ENCODE measurements at regions not wholly inside any gene's neighbourhood (a gene's known extent, or its start where the extent isn't known, plus 50 kb on each side); places are given as distances from the start of the nearest gene placed in this dataset.

- 48 to 56% methylated on average over 4 of the region's 4 CpGs for WGBS, 2 donors
- intact Hi-C loops (cut with DNase I), result no loop called here
- Histone ChIP-seq H3K36me3 (no peaks in the 10 kb centered on the region), H3K27ac (no peak overlapping the region), H3K4me1 (no peaks in the 10 kb centered on the region), H3K9me3 (no peaks in the 10 kb centered on the region), H3K27me3 (no peaks in the 10 kb centered on the region), H3K4me3 (no peak overlapping the region)
- no peak for TF ChIP-seq CTCF (IDR thresholded peaks at IDR 0.05)
- DNase-seq (no peak), ATAC-seq (no peak)
Measured at GRCh38 chr3:81955878-81956277, 194.4 kb upstream of the GBE1 start.

- DNase-seq (no peak), ATAC-seq (no peak)
- H3K4me3 ChIP-seq, result no peak overlapping the region
- intact Hi-C loops (cut with DNase I), result no loop called here
- no peaks in the 10 kb centered on the region for H3K27me3 ChIP-seq
- H3K36me3 ChIP-seq, result no peaks in the 10 kb centered on the region
- 97 to 98% methylated on average over 5 of the region's 5 CpGs for WGBS, 2 donors
- no peaks in the 10 kb centered on the region for H3K9me3 ChIP-seq
- no peak overlapping the region for H3K27ac ChIP-seq
- no peaks in the 10 kb centered on the region for H3K4me1 ChIP-seq
- TF ChIP-seq CTCF (IDR thresholded peaks at IDR 0.05), result no peak
Measured at GRCh38 chr3:81953111-81953510, 191.7 kb upstream of the GBE1 start.

- Histone ChIP-seq H3K36me3 (no peaks in the 10 kb centered on the region), H3K9me3 (no peaks in the 10 kb centered on the region), H3K4me1 (no peaks in the 10 kb centered on the region), H3K27ac (no peak overlapping the region), H3K27me3 (no peaks in the 10 kb centered on the region), H3K4me3 (no peak overlapping the region)
- ATAC-seq (no peak), DNase-seq (no peak)
- 82 to 85% methylated on average over 3 of the region's 3 CpGs for WGBS, 2 donors
- no peak for TF ChIP-seq CTCF (IDR thresholded peaks at IDR 0.05)
- intact Hi-C loops (cut with DNase I), result no loop called here
Measured at GRCh38 chr3:81952141-81952540, 190.7 kb upstream of the GBE1 start.

GRCh38 chr3:81951636-81952035 is 190.2 kb upstream of the GBE1 start:
- no peak for TF ChIP-seq CTCF (IDR thresholded peaks at IDR 0.05)
- H3K27me3 ChIP-seq, result no peaks in the 10 kb centered on the region
- no peaks in the 10 kb centered on the region for H3K9me3 ChIP-seq
- intact Hi-C loops (cut with DNase I), result no loop called here
- no peaks in the 10 kb centered on the region for H3K4me1 ChIP-seq
- WGBS, 2 donors, result 51 to 67% methylated on average over 4 of the region's 4 CpGs
- no peaks in the 10 kb centered on the region for H3K36me3 ChIP-seq
- DNase-seq (no peak), ATAC-seq (no peak)
- no peak overlapping the region for H3K27ac ChIP-seq
- H3K4me3 ChIP-seq, result no peak overlapping the region

GRCh38 chr3:81951106-81951505 is 189.7 kb upstream of the GBE1 start:
- ATAC-seq (no peak), DNase-seq (no peak)
- H3K9me3 ChIP-seq, result peaks cover 0 to under 1% (median 0%) of the 10 kb centered on the region in 11 donors
- no peak for TF ChIP-seq CTCF (IDR thresholded peaks at IDR 0.05)
- H3K27ac ChIP-seq, result no peak overlapping the region
- no peaks in the 10 kb centered on the region for H3K27me3 ChIP-seq
- H3K36me3 ChIP-seq, result no peaks in the 10 kb centered on the region
- H3K4me3 ChIP-seq, result no peak overlapping the region
- H3K4me1 ChIP-seq, result no peaks in the 10 kb centered on the region
- WGBS, 2 donors, result 81 to 83% methylated on average over 6 of the region's 6 CpGs
- intact Hi-C loops (cut with DNase I), result no loop called here

Data from heart right ventricle (tissue), 16 donors.